ENCODE measurements at regions not wholly inside any gene's neighbourhood (a gene's known extent, or its start where the extent isn't known, plus 50 kb on each side); places are given as distances from the start of the nearest gene placed in this dataset.
"Not testable (repeated sequence)": the region's sequence is repeated elsewhere in the genome, so short reads cannot be mapped to it uniquely, and the experiment has no call there.

DNA sequence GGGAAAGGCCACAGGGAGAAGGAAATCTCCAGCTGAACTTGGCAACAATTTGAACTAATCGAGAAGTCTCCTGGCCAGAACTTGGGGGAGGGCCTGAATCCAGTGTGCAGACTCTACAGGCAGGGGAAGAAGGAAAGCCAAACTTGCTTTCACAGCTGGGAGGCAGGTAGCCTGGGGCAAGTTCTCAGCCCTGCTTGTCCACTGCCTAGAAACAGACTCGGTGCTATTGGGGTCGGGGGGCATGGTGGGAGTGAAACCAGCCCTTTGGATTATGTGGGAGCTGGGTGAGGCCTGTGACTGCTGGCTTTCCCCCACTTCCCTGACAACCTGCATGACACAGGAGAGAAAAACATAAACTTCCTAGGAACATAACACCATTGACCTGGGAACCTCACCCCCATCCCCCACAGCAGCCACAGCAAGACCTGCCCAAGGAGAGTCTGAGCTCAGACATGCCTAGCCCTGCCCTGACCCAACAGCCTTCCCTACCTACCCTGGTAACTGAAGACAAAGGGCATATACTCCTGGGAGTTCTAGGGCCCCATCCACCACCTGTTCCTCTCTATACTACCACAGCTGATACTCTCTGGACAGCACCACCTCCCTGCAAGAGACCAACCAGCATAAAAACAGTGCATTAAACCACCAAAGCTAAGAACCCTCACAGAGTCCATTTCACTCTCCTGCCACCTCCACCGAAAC lies 103.7 kb upstream of the MNS1 start:
- no peak for DNase-seq

DNA sequence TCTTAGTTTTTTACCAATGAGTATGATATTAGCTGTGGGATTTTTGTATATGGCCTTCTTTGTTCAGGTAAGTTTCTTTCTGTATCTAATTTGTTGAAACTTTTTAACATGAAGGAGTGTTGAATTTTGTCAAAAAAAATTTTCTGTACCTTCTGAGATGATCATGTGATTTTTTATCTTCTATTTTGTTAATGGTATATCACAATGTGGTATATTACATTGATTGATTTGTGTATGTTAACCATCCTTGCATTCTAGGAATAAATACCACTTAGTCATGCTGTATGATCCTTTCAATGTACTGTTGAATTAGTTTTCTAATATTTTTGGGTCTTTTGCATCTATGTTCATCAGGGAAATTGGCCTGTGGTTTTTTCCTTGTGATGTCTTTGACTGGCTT lies 92.5 kb upstream of the MNS1 start:
- no peak for DNase-seq

DNA sequence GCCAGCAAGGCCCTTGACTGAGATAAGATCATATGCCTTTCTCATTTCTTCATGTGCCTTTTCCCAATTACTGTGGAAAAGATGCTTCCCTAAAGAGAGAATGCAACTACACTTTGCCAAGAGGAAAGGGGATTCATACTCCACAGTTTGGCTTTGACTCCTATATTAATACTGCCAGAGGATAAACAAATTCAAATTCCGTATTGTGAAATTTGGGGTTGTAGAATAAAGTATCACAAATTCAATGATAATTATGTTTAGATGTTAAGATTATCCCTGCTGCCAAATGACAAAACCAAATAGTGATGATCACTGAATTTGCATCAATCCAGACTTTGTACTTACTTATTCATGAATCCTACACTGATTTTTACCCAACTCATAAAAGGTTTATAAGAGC lies 88.5 kb upstream of the MNS1 start:
- no peak for DNase-seq

- no peak for DNase-seq
These were observed 87.7 kb upstream of the MNS1 start for GRCh38 chr15:56552659-56553058.

GRCh38 chr15:56540570-56540969 lies 75.6 kb upstream of the MNS1 start:
- DNase-seq = not testable (repeated sequence)

- not testable (repeated sequence) for DNase-seq
These were observed 75.2 kb upstream of the MNS1 start for GRCh38 chr15:56540157-56540556.

DNA sequence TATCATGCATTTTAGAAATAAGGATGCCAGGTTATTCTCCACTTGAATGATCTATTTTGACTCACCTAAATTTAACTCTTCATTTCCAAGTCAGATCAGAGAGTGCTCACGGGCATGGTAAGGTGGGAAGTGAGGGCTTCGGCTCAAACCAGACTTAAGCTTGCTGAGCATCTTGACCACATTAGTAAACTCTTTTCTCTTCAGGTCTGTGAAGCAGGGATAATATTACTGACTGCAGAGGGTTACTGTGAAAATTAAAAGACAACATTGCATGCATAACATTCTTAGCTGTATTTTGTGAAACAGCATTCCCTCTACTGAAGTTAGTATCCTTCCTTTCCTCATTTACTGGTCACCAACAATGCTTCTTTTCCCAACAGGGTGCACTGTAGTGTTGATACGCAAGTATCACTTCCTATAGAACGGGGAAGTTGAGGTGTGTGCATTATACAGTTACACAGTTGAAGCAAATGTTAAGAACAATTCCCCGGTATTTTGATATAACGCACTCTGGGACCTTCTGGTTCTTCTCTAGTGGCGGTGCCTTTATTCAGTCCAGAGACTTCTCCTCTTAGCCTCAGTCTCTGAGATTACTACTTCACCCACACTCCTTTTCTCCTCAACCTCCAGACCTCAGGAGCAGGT lies 74.1 kb upstream of the MNS1 start:
- no peak for DNase-seq

GRCh38 chr15:56537881-56538280 lies 72.9 kb upstream of the MNS1 start:
- peak in 1 of 56 donors; percentile 2 for DNase-seq

- no peak for DNase-seq
These were observed 69.8 kb upstream of the MNS1 start for GRCh38 chr15:56534728-56535127.

DNA sequence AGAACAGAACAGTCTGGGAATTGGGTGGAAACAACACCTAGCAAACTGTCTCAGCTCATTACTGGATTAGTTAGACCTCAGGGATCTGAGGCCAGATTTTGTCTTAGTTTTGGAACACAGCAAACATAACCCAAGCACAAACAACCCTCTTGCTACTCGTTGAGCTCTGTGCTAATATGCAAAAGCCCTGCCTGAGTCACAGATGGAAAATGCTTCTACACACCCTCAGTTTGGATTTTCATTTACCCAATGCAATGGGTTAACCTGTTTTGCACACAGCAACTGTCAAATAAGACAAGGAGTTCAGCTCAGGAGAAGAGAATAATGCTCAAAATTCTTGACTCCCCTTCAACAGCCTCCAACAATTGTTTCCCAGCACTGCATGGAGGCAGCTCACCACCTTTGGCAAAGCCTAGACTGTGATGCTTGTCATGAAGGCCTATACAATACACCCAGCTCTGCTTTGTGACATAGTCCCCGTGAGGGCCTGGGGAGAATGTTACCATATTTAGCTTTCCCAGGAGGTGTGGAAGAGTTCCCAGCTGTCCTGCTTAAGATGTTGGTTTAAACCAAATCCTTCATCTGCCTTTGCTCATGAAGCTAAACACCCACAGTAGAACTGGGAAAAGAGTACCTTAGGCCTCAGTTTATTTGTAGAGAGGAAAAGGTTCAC lies 68.9 kb upstream of the MNS1 start:
- DNase-seq = no peak

DNA sequence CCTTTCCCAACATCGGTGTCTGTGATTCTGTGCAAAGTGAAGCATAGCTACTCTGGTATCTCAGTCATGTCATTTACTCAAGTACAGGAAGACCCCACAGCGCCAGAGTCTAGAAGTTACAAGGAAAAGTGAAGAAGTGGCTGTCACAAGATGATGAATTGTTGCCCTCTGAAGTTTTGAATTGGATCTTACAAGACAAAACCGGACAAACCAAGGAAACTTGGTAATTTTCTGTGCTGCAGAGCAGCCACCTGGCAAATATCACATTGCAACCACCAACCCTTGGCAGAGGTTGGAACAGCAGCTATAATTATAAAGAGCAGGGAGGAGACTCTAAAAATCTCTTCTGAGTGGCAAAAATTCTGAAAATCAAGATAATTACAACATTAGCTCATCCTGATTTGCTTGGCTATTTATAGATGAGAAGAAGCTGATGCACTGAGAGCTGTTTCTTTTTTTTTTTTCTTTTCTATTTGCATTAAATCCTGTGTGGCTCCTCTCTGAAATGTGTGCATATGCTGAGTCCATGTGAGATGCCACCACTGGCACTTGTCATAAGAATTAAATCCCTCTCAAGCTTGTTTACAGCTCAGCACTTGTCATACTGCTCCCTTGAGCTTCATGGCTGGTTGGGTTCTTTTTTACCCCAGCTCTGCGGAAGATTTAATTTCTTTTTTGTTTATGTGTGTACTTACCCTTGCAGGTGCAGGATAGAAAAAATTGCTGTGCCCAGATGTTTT lies 68.0 kb upstream of the MNS1 start:
- peak in 7 of 56 donors; percentile 3 to 44 (median 15) for DNase-seq

GRCh38 chr15:56530157-56530556 lies 65.2 kb upstream of the MNS1 start:
- DNase-seq = no peak

- no peak for DNase-seq
These were observed 63.2 kb upstream of the MNS1 start for GRCh38 chr15:56528136-56528535.

GRCh38 chr15:56524915-56525314 lies 60.0 kb upstream of the MNS1 start:
- no peak for DNase-seq

DNA sequence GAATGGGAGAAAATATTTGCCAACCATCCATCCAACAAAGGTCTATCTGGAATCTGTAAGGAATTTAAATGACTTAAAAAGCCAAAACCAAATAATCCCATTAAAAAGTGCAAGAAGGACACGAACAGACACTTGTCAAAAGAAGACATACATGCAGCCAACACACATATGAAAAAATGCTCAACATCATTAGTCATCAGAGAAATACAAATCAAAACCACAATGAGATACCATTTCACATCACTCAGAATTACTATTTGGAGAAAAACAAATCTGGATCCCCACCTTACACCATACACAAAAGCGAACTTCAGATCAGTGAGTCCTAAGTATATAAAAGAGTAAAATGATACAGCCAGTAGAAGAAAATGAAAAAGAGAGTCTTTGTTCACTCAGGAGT lies 58.6 kb upstream of the MNS1 start:
- DNase-seq = no peak

DNA sequence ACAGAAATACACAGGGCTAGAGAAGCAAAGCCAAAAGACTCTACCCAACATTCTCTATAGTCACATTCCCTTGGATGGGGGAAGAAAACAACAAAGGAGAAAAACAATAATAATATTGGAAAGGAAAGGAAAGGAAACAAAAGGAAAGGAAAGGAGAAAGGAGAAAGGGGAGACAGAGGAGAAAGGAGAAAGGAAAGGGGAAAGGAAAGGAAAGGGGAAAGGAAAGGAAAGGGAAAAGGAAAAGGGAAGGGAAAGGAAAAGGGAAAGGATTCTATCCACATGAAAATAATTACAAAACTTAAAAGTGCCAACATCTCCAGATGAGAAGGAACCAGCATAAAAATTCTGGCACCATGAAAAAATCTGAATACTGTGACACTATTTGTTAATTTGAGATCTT lies 54.1 kb upstream of the MNS1 start:
- no peak for DNase-seq

Data from amygdala (tissue), 56 donors.